Body of pancreas (tissue), 4 donors: ENCODE measurements at regions not wholly inside any gene's neighbourhood (a gene's known extent, or its start where the extent isn't known, plus 50 kb on each side); places are given as distances from the start of the nearest gene placed in this dataset.
"Not testable (repeated sequence)": the region's sequence is repeated elsewhere in the genome, so short reads cannot be mapped to it uniquely, and the experiment has no call there.

ENCODE experiments used
- ATAC-seq: fragments of 150-250 bp; one replicate; pipeline ENCODE4 v1.9.1; 2016
- DNase-seq, 4 donors: peaks; one replicate each; pipeline ENCODE4 v3.0.0-alpha.2; 2019
- H3K27ac ChIP-seq, 4 donors: fragments of 200-600 bp; sonication (generic); 1 replicate in 3 of 4; 2 replicates in 1 of 4; pipeline versions ENCODE4 v1.5.1 to v1.6.1; 2016 to 2019; ENCODE audit warnings: mild to moderate bottlenecking in 1 of 4, mixed read lengths in 1 of 4, moderate library complexity in 1 of 4
- H3K27me3 ChIP-seq, 2 donors: fragments of 200-600 bp; sonication (generic); one replicate each; pipeline ENCODE4 v1.6.0; 2016; ENCODE audit warnings: mild to moderate bottlenecking in 1 of 2
- H3K36me3 ChIP-seq, 2 donors: fragments of 200-600 bp; sonication (generic); replicated peaks in 1 of 2; 2 replicates each; pipeline ENCODE4 v1.5.1; 2016; ENCODE audit warnings: low read depth in 2 of 2; ENCODE audit not compliant: insufficient read depth in 1 of 2
- H3K4me1 ChIP-seq: fragments of 200-600 bp; sonication (generic); one replicate; pipeline ENCODE4 v1.6.0; 2016
- H3K4me3 ChIP-seq, 2 donors: fragments of 200-600 bp; sonication (generic); 1 replicate in 1 of 2; 2 replicates in 1 of 2; pipeline ENCODE4 v1.5.1; 2016 to 2019
- H3K9me3 ChIP-seq, 3 donors: fragments of 200-600 bp; sonication (generic); 1 replicate in 2 of 3; 2 replicates in 1 of 3; pipeline ENCODE4 v1.5.1; 2016
- CTCF ChIP-seq, 7 experiments: fragments of 450-650 bp in 4 of 7; fragments of 200-600 bp in 3 of 7; sonication (generic) in 3 of 7; IDR thresholded peaks; one replicate each; pipeline ENCODE4 v1.5.1; 2016 to 2019; ENCODE audit warnings: antibody characterized with exemption in 7 of 7
- POLR2A ChIP-seq, 3 donors: fragments of 450-650 bp; IDR thresholded peaks; one replicate each; pipeline ENCODE4 v1.6.1; 2016; ENCODE audit warnings: antibody characterized with exemption in 3 of 3, mild to moderate bottlenecking in 2 of 3
- WGBS, 2 donors: methylation state at CpG; one replicate each; pipeline ENCODE4 v1.1.5; 2017; 5-methylcytosine and 5-hydroxymethylcytosine counted together
- intact Hi-C: fragments of 100-400 bp; cut with DNase I; formaldehyde crosslinking; loops from one replicate; pipeline ENCODE4 v1.15.1; 2023

- no peaks in the 10 kb centered on the region for H3K36me3 ChIP-seq
- H3K9me3 ChIP-seq: peaks cover 0 to 9% (median 0%) of the 10 kb centered on the region in 3 donors
- TF ChIP-seq CTCF (IDR thresholded peaks at IDR 0.05): no peak
- TF ChIP-seq POLR2A (IDR thresholded peaks at IDR 0.05): no peak
- 9 to 35% methylated on average over 1 of the region's 1 CpG for WGBS, 2 donors
- intact Hi-C loops: no loop called here
- no peak overlapping the region for H3K4me3 ChIP-seq
- H3K4me1 ChIP-seq: no peaks in the 10 kb centered on the region
- H3K27ac ChIP-seq: no peak overlapping the region
- H3K27me3 ChIP-seq: no peaks in the 10 kb centered on the region
- DNase-seq (no peak), ATAC-seq (no peak)
Observed at GRCh38 chr7:4484545-4484944, 197.6 kb upstream of the FOXK1 start.

- H3K27ac ChIP-seq: no peak overlapping the region
- H3K4me3 ChIP-seq: no peak overlapping the region
- H3K27me3 ChIP-seq: no peaks in the 10 kb centered on the region
- no peaks in the 10 kb centered on the region for H3K4me1 ChIP-seq
- TF ChIP-seq POLR2A (IDR thresholded peaks at IDR 0.05): no peak
- no peak for TF ChIP-seq CTCF (IDR thresholded peaks at IDR 0.05)
- H3K36me3 ChIP-seq: no peaks in the 10 kb centered on the region
- H3K9me3 ChIP-seq: peaks cover 0 to 9% (median 0%) of the 10 kb centered on the region in 3 donors
- ATAC-seq (no peak), DNase-seq (no peak)
- intact Hi-C loops: no loop called here
- 17 to 20% methylated on average over 4 of the region's 4 CpGs for WGBS, 2 donors
Observed at GRCh38 chr7:4486907-4487306, 195.2 kb upstream of the FOXK1 start.

GRCh38 chr7:4496911-4497310 is 185.2 kb upstream of the FOXK1 start:
- H3K9me3 ChIP-seq, H3K27ac ChIP-seq, H3K4me3 ChIP-seq, H3K4me1 ChIP-seq, H3K36me3 ChIP-seq, H3K27me3 ChIP-seq, ATAC-seq, intact Hi-C loops, DNase-seq: not testable (repeated sequence)
- WGBS, 2 donors: 87% methylated on average over 27 of the region's 30 CpGs; no CpG with 5 or more reads in 1 of the 2 donors

GRCh38 chr7:4500812-4501211 is 181.3 kb upstream of the FOXK1 start:
- H3K4me3 ChIP-seq: no peak overlapping the region
- no peaks in the 10 kb centered on the region for H3K27me3 ChIP-seq
- intact Hi-C loops: no loop called here
- 82% methylated on average over 10 of the region's 10 CpGs for WGBS, 2 donors
- DNase-seq (no peak), ATAC-seq (no peak)
- no peaks in the 10 kb centered on the region for H3K36me3 ChIP-seq
- no peaks in the 10 kb centered on the region for H3K4me1 ChIP-seq
- no peak overlapping the region for H3K27ac ChIP-seq
- H3K9me3 ChIP-seq: no peaks in the 10 kb centered on the region
- TF ChIP-seq CTCF (IDR thresholded peaks at IDR 0.05) (no peak), POLR2A (IDR thresholded peaks at IDR 0.05) (no peak)

- H3K36me3 ChIP-seq, H3K27me3 ChIP-seq, H3K4me1 ChIP-seq, H3K9me3 ChIP-seq, H3K27ac ChIP-seq, H3K4me3 ChIP-seq, intact Hi-C loops, DNase-seq, ATAC-seq: not testable (repeated sequence)
- WGBS, 2 donors: 79 to 81% methylated on average over 7 of the region's 7 CpGs
Observed at GRCh38 chr7:4507886-4508285, 174.2 kb upstream of the FOXK1 start.

GRCh38 chr7:4513450-4513849 is 168.6 kb upstream of the FOXK1 start:
- DNase-seq: no peak
- Histone ChIP-seq H3K4me1 (no peaks in the 10 kb centered on the region), H3K36me3 (no peaks in the 10 kb centered on the region), H3K27ac (no peak overlapping the region), H3K9me3 (peaks cover 0 to 9% (median 0%) of the 10 kb centered on the region in 3 donors), H3K27me3 (no peaks in the 10 kb centered on the region), H3K4me3 (no peak overlapping the region)
- ATAC-seq: no peak
- intact Hi-C loops: no loop called here
- 91% methylated on average over 1 of the region's 1 CpG; no CpG with 5 or more reads in 1 of the 2 donors for WGBS, 2 donors
- TF ChIP-seq CTCF (IDR thresholded peaks at IDR 0.05) (no peak), POLR2A (IDR thresholded peaks at IDR 0.05) (no peak)
